GM12891 (cell line): ENCODE measurements at regions not wholly inside any gene's neighbourhood (a gene's known extent, or its start where the extent isn't known, plus 50 kb on each side); places are given as distances from the start of the nearest gene placed in this dataset.
A peak's percentile ranks its signal among the peaks of the same experiment; 100 is the strongest.

Experiments used
- DNase-seq: peaks from one replicate; pipeline ENCODE4 v3.0.0; 2011; ENCODE audit warnings: low spot score; ENCODE audit not compliant: insufficient read length
- FAIRE-seq: peaks from 2 replicates; lab custom pipeline; 2011; peaks lifted over from hg19 to GRCh38; lab: Jason Lieb, UNC
- PAX5 ChIP-seq: IDR thresholded peaks from 2 replicates; pipeline ENCODE4 v1.6.1; 2011; ENCODE audit warnings: low read length, moderate library complexity, mild to moderate bottlenecking; ENCODE audit not compliant: insufficient read depth, severe bottlenecking
- POLR2A ChIP-seq: IDR thresholded peaks from 2 replicates; pipeline ENCODE4 v1.6.1; 2011; ENCODE audit warnings: low read depth, low read length, control low read depth
- POLR2AphosphoS5 ChIP-seq: IDR thresholded peaks from 2 replicates; pipeline ENCODE4 v1.6.1; 2011; ENCODE audit warnings: low read depth, low read length, control low read depth
- POU2F2 ChIP-seq: IDR thresholded peaks from 2 replicates; pipeline ENCODE4 v1.6.1; 2011; ENCODE audit warnings: low read depth, mild to moderate bottlenecking, control low read depth, low read length, moderate library complexity
- SPI1 ChIP-seq: IDR thresholded peaks from 2 replicates; pipeline ENCODE4 v1.6.1; 2011; ENCODE audit warnings: low read depth, low read length, control low read depth
- TAF1 ChIP-seq: IDR thresholded peaks from 2 replicates; pipeline ENCODE4 v1.6.1; 2011; ENCODE audit warnings: low read depth, low read length, control low read depth

- FAIRE-seq (peak; percentile 59), DNase-seq (no peak)
- TF ChIP-seq POU2F2: no peak
- TF ChIP-seq TAF1: no peak
- no peak for TF ChIP-seq SPI1
- no peak for TF ChIP-seq PAX5
- TF ChIP-seq POLR2A: no peak
- no peak for TF ChIP-seq POLR2AphosphoS5
Measured at GRCh38 chr20:43837856-43838702, 76.6 kb upstream of the TOX2 start.

GRCh38 chr20:43836790-43837189 is 77.9 kb upstream of the TOX2 start:
- no peak for TF ChIP-seq POLR2A
- no peak for TF ChIP-seq POU2F2
- no peak for TF ChIP-seq SPI1
- no peak for TF ChIP-seq TAF1
- TF ChIP-seq PAX5: no peak
- TF ChIP-seq POLR2AphosphoS5: no peak
- FAIRE-seq: no peak
- DNase-seq: no peak

- no peak for TF ChIP-seq PAX5
- no peak for TF ChIP-seq POU2F2
- no peak for TF ChIP-seq TAF1
- no peak for TF ChIP-seq SPI1
- TF ChIP-seq POLR2A: no peak
- TF ChIP-seq POLR2AphosphoS5: no peak
- FAIRE-seq: no peak
- DNase-seq: no peak
Measured at GRCh38 chr20:43835944-43836508, 78.6 kb upstream of the TOX2 start.

GRCh38 chr20:43833511-43834395 is 80.9 kb upstream of the TOX2 start:
- no peak for TF ChIP-seq POU2F2
- TF ChIP-seq SPI1: no peak
- TF ChIP-seq TAF1: no peak
- TF ChIP-seq POLR2A: no peak
- TF ChIP-seq POLR2AphosphoS5: no peak
- TF ChIP-seq PAX5: no peak
- FAIRE-seq (no peak), DNase-seq (no peak)

DNA sequence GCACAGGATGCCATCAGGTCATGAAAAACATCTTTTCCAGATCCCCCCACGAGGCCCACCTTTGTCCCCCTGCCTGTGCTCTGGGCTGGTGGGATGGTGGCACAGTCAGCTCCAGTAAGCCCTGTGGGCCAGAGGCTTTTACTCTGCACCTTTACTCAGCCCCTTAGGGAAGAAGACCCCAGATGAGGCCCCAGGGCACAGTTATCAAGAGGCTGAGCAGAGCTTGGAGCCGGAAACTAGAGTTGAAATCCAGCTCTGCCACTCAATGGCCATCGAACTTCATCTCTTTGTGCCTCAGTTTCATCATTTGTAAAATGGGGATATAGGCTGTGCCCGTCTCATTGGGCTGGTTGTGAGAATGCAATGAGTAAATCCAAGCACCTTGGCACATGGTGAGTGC is 81.7 kb upstream of the TOX2 start:
- DNase-seq: no peak
- FAIRE-seq: no peak
- no peak for TF ChIP-seq POU2F2
- no peak for TF ChIP-seq PAX5
- TF ChIP-seq TAF1: no peak
- TF ChIP-seq POLR2AphosphoS5: no peak

- no peak for TF ChIP-seq TAF1
- no peak for TF ChIP-seq POLR2AphosphoS5
- TF ChIP-seq SPI1: no peak
- no peak for TF ChIP-seq PAX5
- TF ChIP-seq POLR2A: no peak
- no peak for TF ChIP-seq POU2F2
- DNase-seq (no peak), FAIRE-seq (no peak)
Measured at GRCh38 chr20:43832096-43832816, 82.4 kb upstream of the TOX2 start.

DNA sequence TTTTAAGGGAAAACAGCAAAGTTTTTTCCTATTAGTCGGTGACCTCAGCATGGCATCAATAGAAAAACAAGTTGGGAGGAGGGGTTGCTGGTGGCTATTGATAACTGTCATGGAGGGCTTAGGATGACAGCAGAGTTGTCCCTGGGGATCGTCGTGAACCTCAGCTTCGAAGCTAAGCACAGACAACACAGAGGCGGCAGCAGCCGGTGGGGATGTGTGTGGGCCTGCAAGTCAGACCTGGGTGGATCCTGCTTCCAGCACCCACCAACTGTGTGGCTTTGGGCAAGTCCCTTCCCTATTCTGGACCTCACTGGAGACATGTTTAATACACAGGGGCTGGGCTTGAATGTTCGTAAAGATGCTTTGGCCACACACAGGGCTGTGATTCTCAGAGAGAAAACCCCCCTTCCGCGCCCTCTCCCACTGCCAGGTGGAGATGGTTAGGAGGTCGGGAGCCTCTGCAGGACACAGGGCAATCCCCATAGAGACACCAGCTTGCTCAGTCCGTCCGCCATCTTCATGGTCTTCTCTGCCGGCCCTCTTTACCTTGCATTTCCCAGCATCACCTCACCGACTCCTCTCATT is 83.1 kb upstream of the TOX2 start:
- TF ChIP-seq SPI1 (no peak), POLR2AphosphoS5 (no peak), POLR2A (no peak), POU2F2 (no peak), PAX5 (no peak), TAF1 (no peak)
- DNase-seq (no peak), FAIRE-seq (no peak)

GRCh38 chr20:43830883-43831282 is 83.8 kb upstream of the TOX2 start:
- DNase-seq: no peak
- TF ChIP-seq PAX5: no peak
- TF ChIP-seq POLR2A: no peak
- no peak for TF ChIP-seq SPI1
- TF ChIP-seq TAF1: no peak
- no peak for TF ChIP-seq POU2F2
- no peak for TF ChIP-seq POLR2AphosphoS5
- FAIRE-seq: no peak
